SK-N-SH treated with all-trans-retinoic acid at 6 μM for 48 hours (cell line): ENCODE measurements at regions not wholly inside any gene's neighbourhood (a gene's known extent, or its start where the extent isn't known, plus 50 kb on each side); places are given as distances from the start of the nearest gene placed in this dataset.

Source experiments
- ATAC-seq: fragments of 200-7000 bp; cut with Tn5 transposase; 3 replicates; pipeline ENCODE4 v1.9.1; 2020; ENCODE audit warnings: mild to moderate bottlenecking, moderate library complexity
- ARNTL ChIP-seq: fragments of 450-650 bp; formaldehyde crosslinking; IDR thresholded peaks from 2 replicates; pipeline ENCODE4 v1.5.0; 2020; ENCODE audit warnings: low read depth, mild to moderate bottlenecking, moderate library complexity, borderline replicate concordance
- BACH2 ChIP-seq: fragments of 250-450 bp; sonication (Bioruptor Pico); IDR thresholded peaks from 2 replicates; pipeline ENCODE4 v1.9.0; 2021; ENCODE audit warnings: mild to moderate bottlenecking, borderline replicate concordance
- CREB5 ChIP-seq: fragments of 250-450 bp; sonication (Bioruptor Pico); IDR thresholded peaks from 2 replicates; pipeline ENCODE4 v1.5.1; 2020; ENCODE audit warnings: low read depth, mild to moderate bottlenecking, moderate library complexity
- CSDC2 ChIP-seq: fragments of 250-450 bp; sonication (Bioruptor Pico); IDR thresholded peaks from 2 replicates; pipeline ENCODE4 v1.5.0; 2020; ENCODE audit warnings: mild to moderate bottlenecking, moderate library complexity
- CSRNP3 ChIP-seq: fragments of 250-450 bp; sonication (Bioruptor Pico); IDR thresholded peaks from 2 replicates; pipeline ENCODE4 v1.5.1; 2021; ENCODE audit warnings: mild to moderate bottlenecking, moderate library complexity
- ESRRG ChIP-seq: fragments of 250-450 bp; sonication (Bioruptor Pico); IDR thresholded peaks from 2 replicates; pipeline ENCODE4 v1.6.1; 2021; ENCODE audit warnings: mild to moderate bottlenecking
- GLIS3 ChIP-seq: fragments of 250-450 bp; sonication (Bioruptor Pico); IDR thresholded peaks from 2 replicates; pipeline ENCODE4 v1.5.0; 2020; ENCODE audit warnings: mild to moderate bottlenecking, moderate library complexity
- ISL1 ChIP-seq: fragments of 250-450 bp; sonication (Bioruptor Pico); IDR thresholded peaks from 2 replicates; pipeline ENCODE4 v2.1.2; 2022; ENCODE audit warnings: mild to moderate bottlenecking, moderate library complexity
- OSR1 ChIP-seq: fragments of 250-450 bp; sonication (Bioruptor Pico); IDR thresholded peaks from 2 replicates; pipeline ENCODE4 v1.8.0; 2022; ENCODE audit warnings: moderate library complexity, mild to moderate bottlenecking, inconsistent platforms
- PATZ1 ChIP-seq: fragments of 250-450 bp; sonication (Bioruptor Pico); IDR thresholded peaks from 2 replicates; pipeline ENCODE4 v1.8.0; 2020; ENCODE audit warnings: mild to moderate bottlenecking, moderate library complexity, borderline replicate concordance
- POU6F1 ChIP-seq: fragments of 250-450 bp; sonication (Bioruptor Pico); IDR thresholded peaks from 2 replicates; pipeline ENCODE4 v1.8.0; 2021; ENCODE audit warnings: low read depth, mild to moderate bottlenecking, moderate library complexity, borderline replicate concordance
- PPARA ChIP-seq: fragments of 250-450 bp; sonication (Bioruptor Pico); IDR thresholded peaks from 2 replicates; pipeline ENCODE4 v1.5.0; 2020; ENCODE audit warnings: mild to moderate bottlenecking, borderline replicate concordance
- RARB ChIP-seq: fragments of 250-450 bp; sonication (Bioruptor Pico); IDR thresholded peaks from 2 replicates; pipeline ENCODE4 v1.8.0; 2021; ENCODE audit warnings: mild to moderate bottlenecking, moderate library complexity
- SNAI2 ChIP-seq: fragments of 250-450 bp; sonication (Bioruptor Pico); IDR thresholded peaks from 2 replicates; pipeline ENCODE4 v1.5.0; 2020; ENCODE audit warnings: mild to moderate bottlenecking, moderate library complexity
- TCF4 ChIP-seq: fragments of 250-450 bp; sonication (Bioruptor Pico); IDR thresholded peaks from 2 replicates; pipeline ENCODE4 v1.8.0; 2021; ENCODE audit warnings: mild to moderate bottlenecking, moderate library complexity, borderline replicate concordance
- TOX ChIP-seq: fragments of 250-450 bp; sonication (Bioruptor Pico); IDR thresholded peaks from 2 replicates; pipeline ENCODE4 v1.8.0; 2021; ENCODE audit warnings: mild to moderate bottlenecking, moderate library complexity, borderline replicate concordance
- TSHZ2 ChIP-seq: fragments of 250-450 bp; sonication (Bioruptor Pico); IDR thresholded peaks from 2 replicates; pipeline ENCODE4 v1.5.0; 2020; ENCODE audit warnings: mild to moderate bottlenecking, moderate library complexity
- ZC3H10 ChIP-seq: fragments of 250-450 bp; sonication (Bioruptor Pico); IDR thresholded peaks from 2 replicates; pipeline ENCODE4 v1.5.1; 2021; ENCODE audit warnings: mild to moderate bottlenecking, moderate library complexity
- ZFP3 ChIP-seq: fragments of 250-450 bp; sonication (Bioruptor Pico); IDR thresholded peaks from 2 replicates; pipeline ENCODE4 v1.5.0; 2020; ENCODE audit warnings: mild to moderate bottlenecking, moderate library complexity
- ZFP30 ChIP-seq: fragments of 450-650 bp; formaldehyde crosslinking; IDR thresholded peaks from 2 replicates; pipeline ENCODE4 v1.5.0; 2022; ENCODE audit warnings: mild to moderate bottlenecking, moderate library complexity
- ZNF565 ChIP-seq: fragments of 450-650 bp; formaldehyde crosslinking; conservative IDR thresholded peaks from 2 replicates; pipeline ENCODE4 v1.5.0; 2020; ENCODE audit warnings: low read depth, mild to moderate bottlenecking, moderate library complexity
- ZNF70 ChIP-seq: fragments of 450-650 bp; formaldehyde crosslinking; IDR thresholded peaks from 2 replicates; pipeline ENCODE4 v1.5.0; 2020; ENCODE audit warnings: mild to moderate bottlenecking, moderate library complexity
- ZNF8 ChIP-seq: fragments of 450-650 bp; formaldehyde crosslinking; IDR thresholded peaks from 2 replicates; pipeline ENCODE4 v1.5.0; 2020; ENCODE audit warnings: mild to moderate bottlenecking, moderate library complexity

- ATAC-seq = no peak
- TF ChIP-seq RARB (CRISPR knock-in tag) (no peak), PATZ1 (CRISPR knock-in tag) (no peak), CSRNP3 (CRISPR knock-in tag) (no peak), CREB5 (CRISPR knock-in tag) (no peak), ARNTL (CRISPR knock-in tag) (no peak), ZNF70 (CRISPR knock-in tag) (no peak), PPARA (CRISPR knock-in tag) (no peak), ZNF565 (CRISPR knock-in tag) (no peak), ESRRG (CRISPR knock-in tag) (no peak), POU6F1 (CRISPR knock-in tag) (no peak), TOX (CRISPR knock-in tag) (no peak), TCF4 (no peak), ZNF8 (CRISPR knock-in tag) (no peak), ZFP3 (no peak), ISL1 (CRISPR knock-in tag) (no peak), TSHZ2 (no peak), CSDC2 (no peak), ZFP30 (CRISPR knock-in tag) (no peak), SNAI2 (CRISPR knock-in tag) (no peak), OSR1 (no peak)
Observed at GRCh38 chr4:165757451-165757850, 115.6 kb upstream of the TLL1 start.

GRCh38 chr4:165758086-165758485 lies 115.0 kb upstream of the TLL1 start:
- ATAC-seq = no peak
- no peak for TF ChIP-seq PATZ1 (CRISPR knock-in tag)
- TF ChIP-seq CREB5 (CRISPR knock-in tag) = no peak
- TF ChIP-seq SNAI2 (CRISPR knock-in tag) = no peak
- TF ChIP-seq ZFP30 (CRISPR knock-in tag) = no peak
- no peak for TF ChIP-seq CSRNP3 (CRISPR knock-in tag)
- no peak for TF ChIP-seq POU6F1 (CRISPR knock-in tag)
- no peak for TF ChIP-seq ZFP3
- no peak for TF ChIP-seq RARB (CRISPR knock-in tag)
- no peak for TF ChIP-seq ESRRG (CRISPR knock-in tag)
- TF ChIP-seq ISL1 (CRISPR knock-in tag) = no peak
- no peak for TF ChIP-seq OSR1
- no peak for TF ChIP-seq ZC3H10 (CRISPR knock-in tag)
- no peak for TF ChIP-seq BACH2 (CRISPR knock-in tag)
- TF ChIP-seq PPARA (CRISPR knock-in tag) = no peak
- TF ChIP-seq ZNF70 (CRISPR knock-in tag) = no peak
- no peak for TF ChIP-seq ZNF8 (CRISPR knock-in tag)
- TF ChIP-seq GLIS3 (CRISPR knock-in tag) = no peak
